ENCODE measurements at regions not wholly inside any gene's neighbourhood (a gene's known extent, or its start where the extent isn't known, plus 50 kb on each side); places are given as distances from the start of the nearest gene placed in this dataset.
"Not testable (repeated sequence)": the region's sequence is repeated elsewhere in the genome, so short reads cannot be mapped to it uniquely, and the experiment has no call there.

GRCh38 chr5:2153802-2154201 lies 271.1 kb upstream of the IRX4 start:
- intact Hi-C loops (cut with DNase I; ENCODE audit: low total_unique reads) = no loop called here
- Histone ChIP-seq H3K36me3 (no peaks in the 10 kb centered on the region), H3K27me3 (peaks cover 0 to 4% (median 4%) of the 10 kb centered on the region in 3 donors), H3K4me1 (no peaks in the 10 kb centered on the region), H3K9me3 (no peaks in the 10 kb centered on the region), H3K27ac (no peak overlapping the region), H3K4me3 (no peak overlapping the region)
- DNase-seq = no peak
- TF ChIP-seq CTCF (IDR thresholded peaks at IDR 0.05 in 4 of 5, conservative IDR thresholded peaks at IDR 0.05 in 1 of 5) (no peak), POLR2A (IDR thresholded peaks at IDR 0.05) (no peak)
- no peak for ATAC-seq
- in situ Hi-C loops (cut with MboI; ENCODE audit: low sequenced_read_pairs in 4 of 4) = no loop called here

GRCh38 chr5:2153350-2153749 lies 270.6 kb upstream of the IRX4 start:
- no peak for TF ChIP-seq CTCF (IDR thresholded peaks at IDR 0.05 in 4 of 5, conservative IDR thresholded peaks at IDR 0.05 in 1 of 5)
- no peak for TF ChIP-seq POLR2A (IDR thresholded peaks at IDR 0.05)
- Histone ChIP-seq H3K4me1 (no peaks in the 10 kb centered on the region), H3K27ac (no peak overlapping the region), H3K4me3 (no peak overlapping the region), H3K9me3 (no peaks in the 10 kb centered on the region), H3K36me3 (no peaks in the 10 kb centered on the region), H3K27me3 (peaks cover 0 to 4% (median 4%) of the 10 kb centered on the region in 3 donors)
- intact Hi-C loops (cut with DNase I; ENCODE audit: low total_unique reads) (no loop called here), in situ Hi-C loops (cut with MboI; ENCODE audit: low sequenced_read_pairs in 4 of 4) (no loop called here)
- ATAC-seq = no peak
- DNase-seq = no peak

GRCh38 chr5:2151301-2151888 lies 268.7 kb upstream of the IRX4 start:
- H3K27ac ChIP-seq; H3K36me3 ChIP-seq; in situ Hi-C loops (cut with MboI; ENCODE audit: low sequenced_read_pairs in 4 of 4); H3K4me3 ChIP-seq; intact Hi-C loops (cut with DNase I; ENCODE audit: low total_unique reads); DNase-seq; H3K4me1 ChIP-seq; H3K27me3 ChIP-seq; H3K9me3 ChIP-seq; ATAC-seq: not testable (repeated sequence)
- TF ChIP-seq CTCF (IDR thresholded peaks at IDR 0.05 in 4 of 5, conservative IDR thresholded peaks at IDR 0.05 in 1 of 5) = peak in 2 of 5 experiments; percentile 21 to 30

GRCh38 chr5:2149195-2149539 lies 266.4 kb upstream of the IRX4 start:
- peaks cover 0 to 4% (median 4%) of the 10 kb centered on the region in 3 donors for H3K27me3 ChIP-seq
- no peak for TF ChIP-seq POLR2A (IDR thresholded peaks at IDR 0.05)
- TF ChIP-seq CTCF (IDR thresholded peaks at IDR 0.05 in 4 of 5, conservative IDR thresholded peaks at IDR 0.05 in 1 of 5) = no peak
- DNase-seq = no peak
- no peak overlapping the region for H3K27ac ChIP-seq
- H3K4me1 ChIP-seq = no peaks in the 10 kb centered on the region
- no peaks in the 10 kb centered on the region for H3K36me3 ChIP-seq
- intact Hi-C loops (cut with DNase I; ENCODE audit: low total_unique reads) = no loop called here
- H3K9me3 ChIP-seq = no peaks in the 10 kb centered on the region
- in situ Hi-C loops (cut with MboI; ENCODE audit: low sequenced_read_pairs in 4 of 4) = no loop called here
- no peak for ATAC-seq
- no peak overlapping the region for H3K4me3 ChIP-seq
